HPDE6-E6E7 (cell line): ENCODE measurements at regions not wholly inside any gene's neighbourhood (a gene's known extent, or its start where the extent isn't known, plus 50 kb on each side); places are given as distances from the start of the nearest gene placed in this dataset.
A peak's percentile ranks its signal among the peaks of the same experiment; 100 is the strongest.

Source experiments
- DNase-seq: peaks from one replicate; pipeline ENCODE4 v3.0.0; 2011; ENCODE audit warnings: missing footprints; ENCODE audit errors: extremely low spot score

GRCh38 chr3:40810813-40811212 lies 286.1 kb downstream of the ZNF621 start:
- DNase-seq, result no peak

DNA sequence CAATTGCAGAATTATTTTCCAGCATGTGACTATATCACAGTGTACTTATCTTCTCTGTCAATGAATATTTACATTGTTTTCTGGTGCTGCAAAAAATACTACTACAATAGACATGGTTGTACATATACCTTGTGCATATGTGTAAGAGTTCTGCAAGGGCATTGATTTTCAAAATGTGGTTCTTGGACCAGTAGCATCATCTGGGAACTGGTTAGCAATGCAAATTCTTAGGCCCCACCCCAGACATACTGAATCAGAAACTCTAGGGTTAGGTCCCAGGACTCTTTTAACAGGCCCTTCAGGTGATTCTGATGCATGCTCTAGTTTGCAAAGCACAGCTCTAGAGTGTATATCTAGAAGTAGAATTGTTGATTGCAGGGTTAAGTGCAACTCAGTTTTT lies 292.3 kb downstream of the ZNF621 start:
- no peak for DNase-seq

DNA sequence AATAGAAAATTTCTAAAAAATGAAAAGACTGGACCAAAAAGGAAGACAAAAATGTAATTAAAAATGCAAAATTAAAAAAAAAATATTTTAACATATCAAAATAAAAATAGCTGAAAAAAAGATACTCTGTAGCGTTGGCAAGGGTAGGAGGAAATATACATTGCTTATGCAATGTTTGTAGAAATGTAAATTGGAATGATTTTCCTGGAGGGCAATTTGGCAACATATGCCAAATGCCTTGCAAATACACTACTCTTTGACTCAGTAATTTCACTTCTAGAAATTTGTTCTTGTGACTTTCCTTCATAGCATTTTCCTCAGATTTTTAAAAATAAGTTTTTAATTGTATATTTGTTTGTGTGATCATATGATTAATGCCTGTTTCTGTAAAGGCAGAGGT lies 296.6 kb downstream of the ZNF621 start:
- no peak for DNase-seq

GRCh38 chr3:40827226-40827625 lies 302.5 kb downstream of the ZNF621 start:
- no peak for DNase-seq

DNA sequence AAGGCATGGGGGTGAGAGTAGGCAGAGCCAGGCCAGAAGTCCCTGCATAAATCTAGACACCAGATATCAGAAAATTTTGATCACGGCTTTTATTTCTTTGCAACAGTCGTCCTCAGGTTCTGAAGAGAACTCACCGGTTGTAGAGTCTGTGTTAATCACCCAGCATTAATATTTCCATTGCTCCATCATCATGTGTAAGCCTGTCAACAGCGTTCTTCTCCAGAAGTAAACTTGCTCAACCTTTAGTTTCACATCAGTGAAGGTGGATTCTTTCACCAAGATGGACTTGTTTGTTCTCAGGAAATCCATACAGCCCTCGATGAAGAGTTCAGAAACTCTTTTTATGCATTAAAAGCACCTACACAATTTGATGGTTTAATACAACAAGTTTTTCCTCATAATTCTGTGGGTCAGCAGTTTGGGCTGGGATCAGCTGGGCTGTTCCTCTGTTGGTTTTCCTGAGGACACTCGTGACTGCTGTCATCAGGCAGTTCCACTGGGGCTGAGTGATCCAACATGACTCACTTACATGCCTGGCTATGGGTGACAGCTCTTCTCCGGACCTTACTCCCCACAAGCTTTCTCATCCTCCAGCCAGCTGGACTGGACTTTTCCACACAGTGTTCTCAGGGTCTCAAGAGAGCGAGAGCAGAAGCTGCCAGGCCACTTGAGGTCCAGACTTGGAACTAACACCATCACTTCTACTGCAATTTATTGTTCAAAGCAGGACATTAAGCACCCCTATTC lies 303.4 kb downstream of the ZNF621 start:
- no peak for DNase-seq

- no peak for DNase-seq
Observed at GRCh38 chr3:40828741-40829415, 304.1 kb downstream of the ZNF621 start.

- no peak for DNase-seq
Observed at GRCh38 chr3:40829876-40830275, 305.1 kb downstream of the ZNF621 start.

DNA sequence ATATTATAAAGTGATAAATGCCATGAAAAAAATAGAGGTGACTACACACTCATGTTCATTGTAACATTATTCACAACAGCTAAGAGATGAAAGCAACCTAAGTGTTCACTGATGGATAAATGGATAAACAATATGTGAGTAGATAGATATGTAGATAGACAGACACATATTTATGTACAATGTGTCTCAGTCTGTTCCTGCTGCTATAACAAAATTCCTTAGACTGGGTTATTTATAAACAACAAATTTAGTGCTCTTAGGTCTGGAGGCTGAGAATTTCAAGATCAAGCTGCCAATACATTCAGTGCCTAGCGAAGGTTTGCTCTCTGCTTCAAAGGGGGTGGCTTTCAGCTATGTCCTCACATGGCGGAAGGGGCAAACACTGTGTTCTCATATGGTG lies 312.5 kb downstream of the ZNF621 start:
- DNase-seq, result no peak

GRCh38 chr3:40841131-40841530 lies 316.4 kb downstream of the ZNF621 start:
- no peak for DNase-seq

GRCh38 chr3:40841570-40842109 lies 316.9 kb downstream of the ZNF621 start:
- DNase-seq, result no peak

DNA sequence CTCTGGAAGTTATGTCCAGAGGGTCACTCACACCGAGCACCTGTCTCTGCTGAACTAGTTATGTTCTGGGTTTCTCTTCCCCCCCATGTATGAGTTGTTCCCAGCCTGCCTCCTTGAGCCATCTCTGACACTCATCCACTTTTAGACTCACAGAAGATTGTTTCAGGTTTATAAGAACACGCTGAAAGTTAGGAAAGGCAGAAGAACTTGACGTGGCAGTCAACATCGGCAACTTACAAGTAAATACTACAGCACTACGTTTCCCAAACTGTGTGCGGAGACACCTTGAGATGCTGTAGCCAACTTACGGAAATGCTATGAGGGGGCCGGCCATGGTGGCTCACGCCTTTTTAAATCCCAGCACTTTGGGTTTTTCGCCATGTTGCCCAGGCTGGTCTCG lies 318.0 kb downstream of the ZNF621 start:
- no peak for DNase-seq

DNA sequence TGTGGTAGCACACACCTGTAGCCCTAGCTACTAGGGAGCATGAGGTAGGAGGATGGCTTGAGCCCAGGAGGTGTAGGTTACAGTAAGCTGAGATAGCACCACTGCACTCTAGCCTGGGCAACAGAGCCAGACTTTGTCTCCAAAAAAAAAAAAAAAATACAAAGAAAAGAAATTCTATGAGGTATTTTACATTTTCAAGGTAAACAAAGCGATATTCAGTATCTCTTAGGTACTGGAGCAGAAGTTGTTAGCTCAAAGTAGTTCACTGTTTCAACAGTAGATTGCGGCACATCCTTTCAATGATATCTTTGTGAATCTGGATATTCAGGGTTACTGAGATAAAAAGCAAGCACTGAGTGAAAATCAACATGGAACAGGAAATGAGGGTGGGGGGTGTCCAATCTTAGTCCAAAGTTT lies 318.5 kb downstream of the ZNF621 start:
- DNase-seq, result no peak

DNA sequence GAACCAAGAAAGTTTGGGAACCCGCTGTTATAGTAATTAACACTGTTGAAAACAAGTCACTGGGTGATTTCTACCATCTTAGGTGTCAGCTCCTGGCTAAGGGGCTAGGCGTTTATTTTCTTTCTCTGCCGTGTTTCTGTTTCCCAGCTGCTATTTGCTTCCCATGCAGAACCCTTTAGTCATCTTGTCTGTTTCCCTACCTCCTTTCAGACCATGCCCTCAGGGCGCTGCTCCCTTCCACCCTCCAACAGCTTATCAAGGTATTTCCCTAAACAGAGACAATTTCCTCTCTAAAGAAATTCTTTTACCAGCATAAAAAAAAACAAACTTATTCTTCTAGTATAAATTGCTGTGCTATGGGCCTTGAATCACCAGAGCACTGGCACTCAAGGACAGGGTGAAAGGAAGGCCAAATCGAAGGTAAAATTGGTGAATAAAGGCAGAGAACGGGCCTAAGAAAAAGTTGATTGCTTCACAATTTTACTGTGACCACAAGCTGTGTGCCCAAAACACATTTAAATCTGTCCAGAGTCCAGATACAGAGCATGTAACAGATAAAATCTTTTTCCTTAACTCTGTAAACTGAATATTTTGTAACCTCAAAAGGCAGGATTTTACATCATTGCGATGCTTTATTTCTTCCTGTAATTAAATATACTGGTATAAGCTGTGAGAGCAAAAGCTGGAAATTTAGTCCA lies 319.2 kb downstream of the ZNF621 start:
- DNase-seq, result peak; percentile 4

GRCh38 chr3:40844896-40845295 lies 320.1 kb downstream of the ZNF621 start:
- DNase-seq, result no peak

- DNase-seq, result no peak
Observed at GRCh38 chr3:40845447-40845846, 320.7 kb downstream of the ZNF621 start.

- DNase-seq, result no peak
Observed at GRCh38 chr3:40845916-40846315, 321.2 kb downstream of the ZNF621 start.

GRCh38 chr3:40846451-40846850 lies 321.7 kb downstream of the ZNF621 start:
- DNase-seq, result no peak

GRCh38 chr3:40847551-40847992 lies 322.8 kb downstream of the ZNF621 start:
- no peak for DNase-seq

DNA sequence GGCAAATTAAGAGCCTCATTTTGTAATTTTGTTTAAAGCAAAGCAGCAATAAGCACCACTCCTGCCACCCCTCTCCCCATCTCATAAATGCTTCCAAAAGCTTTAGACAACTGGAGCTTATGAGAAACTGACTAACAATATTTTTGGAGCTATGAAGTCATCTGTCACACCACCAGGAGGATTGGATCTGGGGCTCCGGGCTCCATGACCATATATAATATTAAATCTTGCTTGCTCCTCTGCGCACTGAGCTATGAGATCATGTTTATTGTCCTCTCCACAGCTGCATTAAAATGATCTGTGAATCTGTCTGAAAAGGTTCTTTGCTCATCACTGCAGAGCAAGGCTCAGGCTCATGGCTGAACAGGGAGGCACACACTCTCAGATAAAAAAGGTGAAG lies 323.7 kb downstream of the ZNF621 start:
- no peak for DNase-seq

DNA sequence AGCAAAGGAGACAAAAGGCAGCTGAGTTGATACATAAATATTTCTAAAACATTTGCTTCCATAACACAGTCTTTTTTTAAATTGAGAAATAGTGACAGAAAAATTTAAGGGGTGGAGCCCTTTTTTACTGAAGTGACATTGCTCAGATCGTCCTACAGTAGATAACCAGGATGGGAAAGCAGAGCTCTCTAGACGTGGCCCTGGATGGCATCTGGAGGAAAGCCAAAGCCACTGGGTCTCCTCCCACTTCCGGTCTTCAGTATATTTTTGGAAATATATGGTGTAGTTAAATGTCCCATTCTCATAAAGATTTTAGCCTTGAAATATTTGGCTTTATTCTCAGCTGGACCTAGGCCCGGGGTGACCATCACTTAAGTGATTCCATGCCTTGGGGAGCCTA lies 326.1 kb downstream of the ZNF621 start:
- DNase-seq, result no peak

- DNase-seq, result no peak
Observed at GRCh38 chr3:40851836-40852235, 327.1 kb downstream of the ZNF621 start.

DNA sequence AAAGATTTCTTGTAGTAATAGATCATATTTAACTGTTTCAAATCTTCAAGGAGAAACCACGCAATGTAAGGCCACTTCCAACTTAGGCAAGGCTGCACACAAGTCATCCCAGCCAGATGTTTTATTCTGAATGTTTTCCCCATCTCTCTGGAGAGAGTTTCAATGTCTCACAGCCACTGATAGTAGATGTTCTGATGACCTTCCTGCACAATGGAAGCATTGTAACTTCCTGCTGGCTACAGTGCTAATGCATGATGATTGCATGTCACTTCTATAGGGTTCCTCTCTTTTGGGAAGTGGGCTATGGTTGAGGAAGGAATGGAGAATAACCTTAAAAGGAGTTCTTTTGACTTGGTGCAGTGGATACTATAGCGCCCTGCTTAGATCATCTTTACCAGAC lies 328.0 kb downstream of the ZNF621 start:
- DNase-seq, result no peak

GRCh38 chr3:40853474-40853873 lies 328.7 kb downstream of the ZNF621 start:
- DNase-seq, result no peak
